DND-41 (cell line): ENCODE measurements at regions not wholly inside any gene's neighbourhood (a gene's known extent, or its start where the extent isn't known, plus 50 kb on each side); places are given as distances from the start of the nearest gene placed in this dataset.

Source experiments
- CTCF ChIP-seq: IDR thresholded peaks from 2 replicates; pipeline ENCODE4 v1.5.1; 2012; ENCODE audit warnings: borderline replicate concordance, low read length, moderate library complexity, mild to moderate bottlenecking; ENCODE audit not compliant: poor library complexity, severe bottlenecking; ENCODE audit errors: extremely low read depth
- EZH2 ChIP-seq: IDR thresholded peaks from 3 replicates; pipeline ENCODE4 v1.6.1; 2012; ENCODE audit warnings: borderline replicate concordance, low read depth, mild to moderate bottlenecking, moderate library complexity, low read length, inconsistent platforms; ENCODE audit not compliant: severe bottlenecking

DNA sequence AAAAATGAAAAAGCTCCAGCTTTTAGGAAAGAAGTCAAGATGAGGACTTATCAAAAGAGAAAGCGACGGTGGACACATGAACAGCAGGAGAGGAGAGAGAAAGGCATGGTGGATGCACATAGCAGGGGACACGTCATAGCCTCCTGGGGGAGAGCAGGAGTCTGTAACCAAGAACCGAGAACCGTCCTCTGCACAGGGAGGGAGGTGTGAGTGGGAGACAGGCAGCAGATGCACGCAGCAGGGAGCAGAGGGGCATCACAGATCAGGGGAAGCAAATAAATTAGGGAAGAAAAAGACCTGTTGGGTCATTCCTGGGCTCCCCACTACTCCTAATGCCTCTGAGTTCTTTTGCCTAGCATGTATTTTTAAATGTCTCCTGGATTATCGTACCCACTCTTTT lies 138.1 kb upstream of the RMST start:
- no peak for TF ChIP-seq CTCF
- no peak for TF ChIP-seq EZH2
